Activated T-helper 2 cell treated with anti-CD3 and anti-CD28 coated beads, Interferon-gamma antibody, Interleukin-2, Interleukin-4, amounts not matched to agents 10 μg/mL and 5 μg/mL and 100 μg/mL, durations not matched to agents 14 hours and 24 hours and 36 hours (primary cell): ENCODE measurements at regions not wholly inside any gene's neighbourhood (a gene's known extent, or its start where the extent isn't known, plus 50 kb on each side); places are given as distances from the start of the nearest gene placed in this dataset.

ENCODE experiments used
- DNase-seq: peaks from one replicate; pipeline ENCODE4 v3.0.0; 2021; ENCODE audit warnings: low spot score
- H3K27ac Mint-ChIP-seq: one replicate; pipeline ENCODE4 v1.8.0; 2021; ENCODE audit warnings: mixed read lengths
- H3K27me3 Mint-ChIP-seq: one replicate; pipeline ENCODE4 v1.8.0; 2021; ENCODE audit warnings: low read depth, mixed read lengths
- H3K36me3 Mint-ChIP-seq: one replicate; pipeline ENCODE4 v1.8.0; 2021; ENCODE audit warnings: low read depth, mixed read lengths
- H3K4me1 Mint-ChIP-seq: one replicate; pipeline ENCODE4 v1.8.0; 2021; ENCODE audit warnings: low read depth, mixed read lengths
- H3K4me3 Mint-ChIP-seq: one replicate; pipeline ENCODE4 v1.8.0; 2021; ENCODE audit warnings: low read depth, mild to moderate bottlenecking, moderate library complexity, mixed read lengths
- H3K9me3 Mint-ChIP-seq: one replicate; pipeline ENCODE4 v1.8.0; 2021; ENCODE audit warnings: mixed read lengths
- intact Hi-C: fragments of 100-400 bp; cut with micrococcal nuclease; formaldehyde crosslinking; loops from one replicate; pipeline ENCODE4 v1.15.1; 2023

DNA sequence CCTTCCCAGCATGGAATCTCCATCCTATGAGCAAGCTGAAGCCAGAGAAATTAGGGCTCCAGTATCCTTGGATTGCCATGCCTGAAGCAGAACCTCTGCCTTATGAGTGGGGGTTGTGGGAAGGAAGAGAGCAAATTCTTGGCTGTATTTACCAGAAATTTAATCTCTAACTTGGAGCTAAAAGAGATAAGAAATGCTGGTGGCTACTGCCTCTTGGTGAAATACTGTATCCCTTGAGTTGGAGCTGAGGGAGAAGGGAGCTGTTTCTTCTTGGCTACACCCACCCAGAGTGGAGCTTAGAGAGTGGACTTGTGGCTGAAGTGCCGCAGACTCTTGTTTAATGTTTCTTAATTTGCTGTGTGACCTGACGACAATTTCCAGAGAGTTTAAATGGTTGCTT lies 447.3 kb downstream of the ARHGEF28 start:
- Mint-ChIP-seq H3K9me3 (no peaks in the 10 kb centered on the region), H3K27ac (no peak overlapping the region), H3K4me3 (no peak overlapping the region), H3K36me3 (no peaks in the 10 kb centered on the region), H3K4me1 (no peaks in the 10 kb centered on the region), H3K27me3 (peaks cover 15% of the 10 kb centered on the region)
- no peak for DNase-seq
- intact Hi-C loops = no loop called here

DNA sequence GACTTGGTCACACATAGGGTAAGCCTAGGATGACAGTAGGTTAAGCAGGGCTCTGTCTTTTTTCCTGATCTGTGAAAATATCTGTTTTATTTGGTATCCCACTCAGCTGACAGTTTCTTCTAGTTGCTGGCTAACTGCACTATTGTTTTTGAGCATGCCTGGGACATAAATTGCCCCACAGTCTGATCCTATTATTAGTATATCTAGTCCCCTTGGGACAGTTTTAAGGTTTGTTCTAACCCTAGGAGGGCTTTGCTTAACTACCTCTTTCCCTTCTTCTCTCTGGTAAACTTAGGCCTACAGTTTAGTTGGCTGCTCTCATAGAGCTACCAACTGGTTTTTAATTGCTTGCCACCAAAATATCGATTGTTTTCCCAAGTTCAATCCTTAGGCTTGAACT lies 446.6 kb downstream of the ARHGEF28 start:
- H3K4me1 Mint-ChIP-seq = no peaks in the 10 kb centered on the region
- no peaks in the 10 kb centered on the region for H3K9me3 Mint-ChIP-seq
- H3K27ac Mint-ChIP-seq = no peak overlapping the region
- H3K4me3 Mint-ChIP-seq = no peak overlapping the region
- H3K27me3 Mint-ChIP-seq = peaks cover 14% of the 10 kb centered on the region
- DNase-seq = no peak
- intact Hi-C loops = no loop called here
- H3K36me3 Mint-ChIP-seq = no peaks in the 10 kb centered on the region

DNA sequence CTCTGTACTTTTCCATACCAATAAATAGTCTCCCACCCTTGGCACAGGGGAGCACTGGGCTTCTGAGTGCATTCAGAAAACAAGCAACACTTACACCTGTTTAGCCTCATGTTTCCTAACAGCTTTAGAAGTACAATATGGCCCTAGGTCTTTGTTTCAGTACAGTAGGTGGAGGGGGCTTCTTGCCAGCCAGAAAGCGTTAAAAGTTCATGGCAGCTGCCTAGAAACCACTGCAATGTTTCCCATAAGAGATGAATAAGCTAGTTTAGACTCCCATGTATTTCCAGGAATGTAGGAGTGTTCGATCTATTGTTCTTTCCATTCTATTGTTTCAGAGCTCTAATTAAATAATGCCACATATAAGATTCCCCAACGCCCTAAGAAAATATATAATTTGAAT lies 444.8 kb downstream of the ARHGEF28 start:
- no peak for DNase-seq
- Mint-ChIP-seq H3K27me3 (peaks cover 3% of the 10 kb centered on the region), H3K27ac (no peak overlapping the region), H3K4me3 (no peak overlapping the region), H3K9me3 (no peaks in the 10 kb centered on the region), H3K4me1 (no peaks in the 10 kb centered on the region), H3K36me3 (no peaks in the 10 kb centered on the region)
- intact Hi-C loops = no loop called here

DNA sequence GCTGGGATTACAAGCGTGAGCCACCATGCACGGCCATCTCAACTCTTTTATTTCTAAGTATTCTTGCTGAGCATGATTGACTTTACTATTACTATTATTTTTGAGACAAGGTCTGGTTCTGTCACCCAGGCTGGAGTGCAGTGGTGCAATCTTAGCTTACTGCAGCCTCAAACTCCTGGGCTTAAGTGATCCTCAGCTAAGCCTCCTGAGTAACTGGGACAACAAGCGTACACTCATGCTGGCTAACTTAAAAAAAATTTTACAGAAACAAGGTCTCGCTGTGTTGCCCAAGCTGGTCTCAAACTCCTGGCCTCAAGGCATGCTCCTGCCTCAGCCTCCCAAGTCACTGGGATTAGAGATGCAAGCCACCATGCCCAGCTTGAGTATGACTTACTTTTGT lies 443.7 kb downstream of the ARHGEF28 start:
- H3K4me3 Mint-ChIP-seq = no peak overlapping the region
- H3K36me3 Mint-ChIP-seq = no peaks in the 10 kb centered on the region
- intact Hi-C loops = no loop called here
- no peaks in the 10 kb centered on the region for H3K9me3 Mint-ChIP-seq
- no peaks in the 10 kb centered on the region for H3K4me1 Mint-ChIP-seq
- no peak overlapping the region for H3K27ac Mint-ChIP-seq
- DNase-seq = no peak
- peaks cover 2% of the 10 kb centered on the region for H3K27me3 Mint-ChIP-seq

DNA sequence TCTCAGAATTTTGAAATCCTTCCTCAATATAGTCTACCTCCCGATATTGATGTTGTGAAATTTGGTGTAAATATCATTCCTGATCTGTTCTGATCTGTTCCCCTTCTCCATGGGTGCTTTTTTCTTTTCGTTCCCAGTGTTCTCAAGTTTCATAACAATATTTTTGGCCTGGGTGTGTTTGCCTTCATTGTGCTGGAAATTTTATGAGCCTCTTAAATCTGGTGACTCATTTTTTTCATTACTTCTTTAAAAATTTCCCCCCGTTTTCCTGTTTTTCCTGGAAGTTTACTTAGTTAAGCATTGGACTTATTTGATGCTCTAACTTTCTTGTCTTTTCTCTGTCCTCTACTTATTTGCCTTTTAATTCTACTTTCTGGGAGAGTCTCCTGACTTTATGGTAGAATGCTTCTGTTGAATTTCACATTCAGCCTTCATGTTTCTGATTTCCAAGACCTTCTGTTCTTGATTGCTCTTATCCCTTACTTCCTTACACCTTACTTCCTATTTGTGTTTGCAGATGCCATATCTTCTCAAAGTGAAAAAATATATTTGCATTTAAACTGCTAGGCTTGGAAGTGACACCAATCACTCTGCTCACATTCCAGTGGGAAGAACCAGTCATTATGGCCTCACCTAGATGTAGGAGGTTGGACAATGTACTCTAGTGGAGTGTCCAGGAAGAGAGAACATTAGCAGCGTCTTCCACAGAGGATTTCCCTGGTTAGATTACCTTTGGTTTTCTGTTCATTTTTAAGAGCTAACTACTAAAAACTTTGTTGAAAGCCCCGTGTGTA lies 441.9 kb downstream of the ARHGEF28 start:
- H3K27me3 Mint-ChIP-seq = peaks cover 4% of the 10 kb centered on the region
- peaks cover 5% of the 10 kb centered on the region for H3K4me1 Mint-ChIP-seq
- no peaks in the 10 kb centered on the region for H3K36me3 Mint-ChIP-seq
- no peaks in the 10 kb centered on the region for H3K9me3 Mint-ChIP-seq
- intact Hi-C loops = no loop called here
- no peak overlapping the region for H3K27ac Mint-ChIP-seq
- no peak for DNase-seq
- no peak overlapping the region for H3K4me3 Mint-ChIP-seq

DNA sequence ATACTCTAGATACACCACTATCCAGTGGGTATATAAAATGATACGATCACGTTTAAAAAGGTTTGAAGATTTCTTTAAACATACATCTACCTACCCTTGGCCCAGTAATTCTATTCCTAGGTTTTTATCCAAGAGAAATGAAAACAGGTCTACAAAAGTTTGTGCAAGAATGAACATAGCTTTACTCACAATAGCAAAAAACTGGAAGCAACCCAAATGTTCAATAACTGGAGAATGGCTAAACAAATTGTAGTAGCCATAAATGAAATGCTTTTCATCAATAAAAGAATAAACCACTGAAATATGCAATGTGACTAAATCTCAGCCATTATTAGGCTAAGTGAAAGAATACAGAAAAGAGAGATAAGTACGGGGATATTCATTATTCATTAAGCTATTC lies 438.9 kb downstream of the ARHGEF28 start:
- no peak overlapping the region for H3K27ac Mint-ChIP-seq
- no peaks in the 10 kb centered on the region for H3K36me3 Mint-ChIP-seq
- peaks cover 3% of the 10 kb centered on the region for H3K27me3 Mint-ChIP-seq
- peaks cover 5% of the 10 kb centered on the region for H3K4me1 Mint-ChIP-seq
- no peak overlapping the region for H3K4me3 Mint-ChIP-seq
- no peaks in the 10 kb centered on the region for H3K9me3 Mint-ChIP-seq
- no peak for DNase-seq
- intact Hi-C loops = no loop called here

DNA sequence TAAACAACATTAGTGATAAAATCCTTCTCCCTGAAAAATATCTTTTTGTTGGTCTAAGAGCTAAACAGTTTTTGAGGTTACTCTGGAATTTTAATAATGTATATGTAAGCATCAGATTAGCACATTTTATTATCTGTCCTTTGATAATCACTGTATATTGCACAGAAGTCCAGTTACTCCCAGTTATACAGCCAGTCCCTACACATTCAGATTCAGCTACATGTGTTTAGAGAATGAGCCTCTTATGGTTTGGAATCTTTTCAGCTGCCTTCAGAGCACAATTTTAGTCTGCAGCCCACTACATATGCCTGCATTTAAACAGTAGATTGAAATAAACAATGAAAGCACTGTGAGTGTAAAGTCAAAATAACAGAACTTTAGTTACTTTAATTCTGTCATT lies 438.2 kb downstream of the ARHGEF28 start:
- Mint-ChIP-seq H3K4me1 (peaks cover 5% of the 10 kb centered on the region), H3K36me3 (no peaks in the 10 kb centered on the region), H3K27me3 (peaks cover 3% of the 10 kb centered on the region), H3K9me3 (no peaks in the 10 kb centered on the region), H3K27ac (no peak overlapping the region), H3K4me3 (no peak overlapping the region)
- intact Hi-C loops = no loop called here
- DNase-seq = no peak

DNA sequence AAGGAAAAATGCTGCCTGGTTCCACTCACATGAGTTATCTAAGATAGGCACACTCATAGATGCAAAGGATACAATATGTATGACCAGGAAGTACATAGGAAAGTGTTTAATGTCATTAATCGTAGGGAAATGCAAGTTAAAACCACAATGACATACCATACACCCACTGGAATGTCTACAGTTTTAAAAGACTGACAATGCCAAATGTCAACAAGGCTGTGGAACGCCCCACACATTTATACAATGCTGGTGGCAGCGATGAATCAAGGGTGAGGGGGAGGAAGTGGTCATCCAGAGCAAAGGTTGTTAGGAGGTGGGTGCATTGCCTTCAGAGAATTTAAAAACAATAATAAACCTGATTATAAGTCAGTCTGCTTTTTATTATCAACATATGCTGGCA lies 437.8 kb downstream of the ARHGEF28 start:
- Mint-ChIP-seq H3K4me3 (no peak overlapping the region), H3K36me3 (no peaks in the 10 kb centered on the region), H3K27ac (no peak overlapping the region), H3K9me3 (no peaks in the 10 kb centered on the region), H3K4me1 (peaks cover 5% of the 10 kb centered on the region), H3K27me3 (peaks cover 3% of the 10 kb centered on the region)
- intact Hi-C loops = no loop called here
- no peak for DNase-seq

DNA sequence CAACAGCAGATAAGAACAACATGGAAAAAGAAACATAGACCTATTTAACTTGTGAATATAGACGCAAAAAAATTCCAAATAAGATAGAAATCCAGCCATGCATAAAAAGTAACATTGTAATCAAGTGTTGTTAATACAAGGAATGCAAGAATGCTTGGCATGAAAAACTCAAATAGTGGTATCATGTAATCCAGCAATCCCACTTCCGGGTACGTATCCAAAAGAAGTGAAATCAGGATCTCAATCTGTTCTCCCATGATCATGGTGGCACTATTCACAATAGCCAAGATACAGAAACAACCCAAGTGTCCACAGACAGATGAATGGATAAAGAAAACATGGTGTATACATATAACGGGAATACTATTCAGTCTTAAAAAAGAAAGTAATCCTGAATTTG lies 437.4 kb downstream of the ARHGEF28 start:
- Mint-ChIP-seq H3K27ac (no peak overlapping the region), H3K9me3 (no peaks in the 10 kb centered on the region), H3K27me3 (peaks cover 5% of the 10 kb centered on the region), H3K4me3 (no peak overlapping the region), H3K36me3 (no peaks in the 10 kb centered on the region), H3K4me1 (peaks cover 5% of the 10 kb centered on the region)
- DNase-seq = no peak
- intact Hi-C loops = no loop called here

DNA sequence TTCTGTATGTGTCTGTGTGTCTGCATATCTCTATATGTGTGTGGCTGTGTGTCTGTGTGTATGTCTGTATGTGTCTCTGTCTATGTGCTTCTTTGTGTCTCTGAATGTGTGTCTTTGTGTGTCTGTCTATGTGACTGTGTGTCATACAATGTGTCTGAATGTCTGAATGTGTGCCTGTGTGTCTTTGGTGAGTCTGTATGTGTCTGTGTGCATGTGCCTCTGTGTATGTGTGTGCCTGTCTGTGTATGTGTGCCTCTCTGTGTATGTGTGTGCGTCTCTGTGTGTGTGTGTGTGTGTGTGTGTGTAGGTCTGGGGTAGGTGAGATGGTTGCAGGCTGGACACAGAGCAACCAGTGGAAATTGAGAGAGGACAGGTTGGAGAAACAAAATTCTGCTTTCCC lies 435.3 kb downstream of the ARHGEF28 start:
- no peaks in the 10 kb centered on the region for H3K36me3 Mint-ChIP-seq
- no peaks in the 10 kb centered on the region for H3K9me3 Mint-ChIP-seq
- no peak for DNase-seq
- no peak overlapping the region for H3K4me3 Mint-ChIP-seq
- H3K4me1 Mint-ChIP-seq = peaks cover 5% of the 10 kb centered on the region
- H3K27ac Mint-ChIP-seq = no peak overlapping the region
- intact Hi-C loops = no loop called here
- H3K27me3 Mint-ChIP-seq = peaks cover 7% of the 10 kb centered on the region

DNA sequence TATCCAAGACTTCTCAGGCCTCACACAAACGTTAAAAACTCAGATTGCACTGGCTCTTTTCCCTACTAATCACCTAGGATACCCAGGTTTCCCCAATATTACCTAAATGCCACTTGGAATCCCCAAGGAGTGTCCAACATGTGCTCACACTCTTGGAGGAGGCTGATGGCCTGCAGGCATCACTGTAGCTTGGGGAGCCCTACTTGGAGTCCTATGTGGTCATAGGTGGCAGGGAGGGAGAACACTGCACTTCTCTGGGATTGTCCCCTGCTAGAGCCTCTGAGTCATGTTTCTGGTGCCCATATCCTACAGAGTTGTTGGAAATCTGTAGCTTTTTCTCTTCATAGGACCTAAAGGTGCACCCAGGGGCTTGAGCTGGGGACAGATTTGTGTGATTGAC lies 433.7 kb downstream of the ARHGEF28 start:
- DNase-seq = no peak
- H3K4me1 Mint-ChIP-seq = peaks cover 5% of the 10 kb centered on the region
- intact Hi-C loops = no loop called here
- no peaks in the 10 kb centered on the region for H3K9me3 Mint-ChIP-seq
- H3K4me3 Mint-ChIP-seq = no peak overlapping the region
- H3K36me3 Mint-ChIP-seq = no peaks in the 10 kb centered on the region
- H3K27me3 Mint-ChIP-seq = peaks cover 7% of the 10 kb centered on the region
- H3K27ac Mint-ChIP-seq = no peak overlapping the region

DNA sequence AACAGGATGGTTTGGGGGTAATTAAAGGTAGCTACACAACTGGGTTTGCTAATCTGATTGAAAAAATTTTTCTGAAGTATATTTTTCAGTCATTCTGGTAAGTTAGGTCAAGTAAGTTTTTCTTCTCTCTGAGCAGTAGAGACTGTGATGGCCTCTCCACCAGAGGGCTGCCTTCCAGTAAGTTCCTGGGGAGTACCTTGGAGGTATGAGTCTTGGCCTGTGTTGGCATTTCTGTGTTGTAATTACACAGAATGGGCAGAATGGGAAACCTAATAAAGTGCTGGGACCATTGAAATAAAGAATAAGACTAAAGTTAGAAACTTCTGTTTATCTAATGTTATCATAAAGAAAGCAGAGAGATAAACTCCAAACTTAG lies 430.8 kb downstream of the ARHGEF28 start:
- DNase-seq = no peak
- no peaks in the 10 kb centered on the region for H3K36me3 Mint-ChIP-seq
- no peaks in the 10 kb centered on the region for H3K4me1 Mint-ChIP-seq
- H3K27ac Mint-ChIP-seq = no peak overlapping the region
- intact Hi-C loops = no loop called here
- H3K9me3 Mint-ChIP-seq = no peaks in the 10 kb centered on the region
- H3K4me3 Mint-ChIP-seq = no peak overlapping the region
- peaks cover 5% of the 10 kb centered on the region for H3K27me3 Mint-ChIP-seq

DNA sequence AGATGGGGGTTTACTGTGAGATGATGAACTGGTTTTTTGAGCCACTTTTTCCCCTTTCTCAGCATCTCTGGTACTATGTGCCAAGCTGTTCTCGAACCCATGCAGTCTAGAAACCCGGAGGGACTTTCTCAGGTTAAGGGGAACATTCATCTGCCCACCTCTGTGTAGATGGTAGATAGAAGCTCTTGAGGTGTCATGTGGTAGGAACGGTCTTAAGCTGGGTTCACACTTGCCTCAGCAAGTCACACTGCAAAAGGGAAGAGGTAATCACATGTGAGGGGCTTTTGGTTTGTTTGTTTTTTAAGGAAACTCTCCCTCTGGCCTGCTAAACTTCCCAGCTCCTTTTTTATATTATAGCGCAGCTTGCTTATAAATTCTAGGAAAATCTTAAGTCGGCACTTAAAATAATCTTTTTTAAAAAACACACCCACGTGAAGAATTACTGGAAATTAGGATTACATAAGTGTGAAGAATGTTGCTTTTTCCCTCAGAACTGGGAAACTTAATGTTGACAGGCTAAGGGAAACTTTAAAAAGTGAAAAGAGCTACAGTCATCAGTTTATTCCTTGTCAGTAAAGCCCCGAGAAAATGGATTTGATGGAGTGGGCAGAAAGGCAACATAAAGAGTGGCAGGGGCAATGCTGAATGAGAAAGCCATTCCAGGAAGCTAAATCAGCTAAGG lies 430.3 kb downstream of the ARHGEF28 start:
- intact Hi-C loops = no loop called here
- no peaks in the 10 kb centered on the region for H3K9me3 Mint-ChIP-seq
- peaks cover 5% of the 10 kb centered on the region for H3K27me3 Mint-ChIP-seq
- H3K36me3 Mint-ChIP-seq = no peaks in the 10 kb centered on the region
- no peaks in the 10 kb centered on the region for H3K4me1 Mint-ChIP-seq
- no peak overlapping the region for H3K4me3 Mint-ChIP-seq
- DNase-seq = no peak
- H3K27ac Mint-ChIP-seq = no peak overlapping the region
